IPS-18c (cell line): ENCODE measurements at regions not wholly inside any gene's neighbourhood (a gene's known extent, or its start where the extent isn't known, plus 50 kb on each side); places are given as distances from the start of the nearest gene placed in this dataset.

Source experiments
- H3K4me3 ChIP-seq: 2 replicates; pipeline ENCODE4 v1.7.0; 2013; ENCODE audit warnings: low read depth, mild to moderate bottlenecking, low read length, moderate library complexity; ENCODE audit not compliant: insufficient read depth
- H3K9me3 ChIP-seq: one replicate; pipeline ENCODE4 v1.6.1; 2013; ENCODE audit warnings: mild to moderate bottlenecking, low read length, moderate library complexity; ENCODE audit not compliant: control insufficient read depth, insufficient read depth

- H3K4me3 ChIP-seq = no peak overlapping the region
- H3K9me3 ChIP-seq = no peaks in the 10 kb centered on the region
Observed at GRCh38 chr7:13327669-13328068, 640.2 kb downstream of the ARL4A start.

DNA sequence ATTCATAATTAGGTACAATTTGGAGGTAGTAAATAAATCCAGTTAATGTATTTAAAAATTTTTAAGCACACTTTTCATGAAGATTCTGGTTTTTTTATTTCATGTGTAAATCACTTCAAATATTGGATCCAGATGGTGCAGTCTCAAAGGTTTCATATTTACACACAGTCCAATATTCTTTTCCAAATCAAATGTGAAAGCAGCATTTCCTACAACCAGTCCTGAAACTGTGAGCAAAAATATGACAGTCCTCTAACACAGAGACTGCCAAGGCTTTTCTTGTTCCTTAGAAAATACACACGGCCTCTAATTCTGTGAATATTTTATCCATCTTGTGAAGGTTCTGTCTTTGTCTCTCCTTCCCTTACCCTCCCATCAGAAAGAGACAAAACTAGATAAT is 645.9 kb downstream of the ARL4A start:
- Histone ChIP-seq H3K4me3 (no peak overlapping the region), H3K9me3 (no peaks in the 10 kb centered on the region)

DNA sequence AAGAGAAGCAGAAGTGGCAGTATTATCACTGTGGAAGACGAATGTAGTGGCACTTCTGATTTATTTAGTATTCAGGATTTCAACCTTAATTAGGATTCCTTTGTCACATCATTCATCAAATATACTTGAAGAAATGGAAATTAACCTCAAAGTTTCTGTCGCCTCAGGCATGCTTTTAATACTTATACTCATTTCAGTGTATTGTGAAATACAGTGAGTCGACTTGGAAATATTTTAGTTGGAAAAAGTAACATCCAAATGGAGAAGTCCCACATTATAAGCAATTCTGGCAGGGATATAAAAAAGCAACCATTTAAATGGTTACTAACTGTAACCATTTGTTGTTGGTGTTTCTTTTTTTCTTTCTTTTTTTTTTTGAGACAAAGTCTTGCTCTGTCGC is 648.8 kb downstream of the ARL4A start:
- Histone ChIP-seq H3K9me3 (no peaks in the 10 kb centered on the region), H3K4me3 (no peak overlapping the region)

- no peak overlapping the region for H3K4me3 ChIP-seq
- no peaks in the 10 kb centered on the region for H3K9me3 ChIP-seq
Observed at GRCh38 chr7:13352677-13353076, 636.8 kb downstream of the ETV1 start.

DNA sequence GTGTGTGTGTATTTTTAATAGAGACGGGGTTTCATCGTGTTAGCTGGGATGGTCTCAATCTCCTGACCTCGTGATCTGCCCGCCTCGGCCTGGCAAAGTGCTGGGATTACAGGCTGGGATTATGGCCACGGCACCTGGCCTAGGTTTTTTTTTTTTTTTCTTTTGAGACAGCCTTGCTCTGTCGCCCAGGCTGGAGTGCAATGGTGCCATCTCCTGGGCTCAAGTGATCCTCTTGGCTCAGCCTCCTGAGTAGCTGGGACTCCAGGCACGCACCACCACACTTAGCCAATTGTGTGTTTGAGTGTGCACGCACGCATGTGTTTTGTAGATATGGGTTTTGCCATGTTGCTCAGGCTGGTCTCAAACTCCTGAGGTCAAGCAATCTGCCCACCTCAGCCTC is 629.8 kb downstream of the ETV1 start:
- Histone ChIP-seq H3K4me3 (no peak overlapping the region), H3K9me3 (no peaks in the 10 kb centered on the region)

GRCh38 chr7:13386741-13387140 is 602.7 kb downstream of the ETV1 start:
- H3K9me3 ChIP-seq = no peaks in the 10 kb centered on the region

GRCh38 chr7:13407911-13408310 is 581.6 kb downstream of the ETV1 start:
- Histone ChIP-seq H3K9me3 (no peaks in the 10 kb centered on the region), H3K4me3 (no peak overlapping the region)

More at GRCh38 chr7:13386741-13387140, 602.7 kb downstream of the ETV1 start:
- H3K4me3 ChIP-seq = no peak overlapping the region

GRCh38 chr7:13411151-13411550 is 578.3 kb downstream of the ETV1 start:
- no peaks in the 10 kb centered on the region for H3K9me3 ChIP-seq
- H3K4me3 ChIP-seq = no peak overlapping the region

- Histone ChIP-seq H3K4me3 (no peak overlapping the region), H3K9me3 (no peaks in the 10 kb centered on the region)
Observed at GRCh38 chr7:13411636-13412035, 577.8 kb downstream of the ETV1 start.

DNA sequence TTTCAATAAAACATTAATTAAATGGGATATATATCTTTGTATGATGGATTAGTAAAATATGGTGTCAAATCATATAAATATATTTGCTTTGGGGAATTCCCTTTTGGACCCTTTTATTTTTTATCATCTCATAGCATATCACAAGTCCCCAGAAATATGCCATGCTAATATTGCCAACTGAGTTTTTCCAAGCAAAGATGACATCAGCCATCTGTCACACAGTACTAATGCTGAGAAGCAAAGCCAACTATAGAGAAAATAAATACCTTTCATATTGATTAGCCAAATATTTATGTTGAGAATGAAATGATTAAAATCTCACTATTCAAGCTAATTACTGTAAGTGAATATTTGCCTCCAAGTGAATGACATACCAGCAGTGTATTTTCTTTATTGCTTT is 575.3 kb downstream of the ETV1 start:
- H3K9me3 ChIP-seq = no peaks in the 10 kb centered on the region
- no peak overlapping the region for H3K4me3 ChIP-seq

GRCh38 chr7:13414661-13415107 is 574.8 kb downstream of the ETV1 start:
- H3K9me3 ChIP-seq = no peaks in the 10 kb centered on the region
- H3K4me3 ChIP-seq = no peak overlapping the region

- no peaks in the 10 kb centered on the region for H3K9me3 ChIP-seq
- H3K4me3 ChIP-seq = no peak overlapping the region
Observed at GRCh38 chr7:13416071-13416470, 573.4 kb downstream of the ETV1 start.

DNA sequence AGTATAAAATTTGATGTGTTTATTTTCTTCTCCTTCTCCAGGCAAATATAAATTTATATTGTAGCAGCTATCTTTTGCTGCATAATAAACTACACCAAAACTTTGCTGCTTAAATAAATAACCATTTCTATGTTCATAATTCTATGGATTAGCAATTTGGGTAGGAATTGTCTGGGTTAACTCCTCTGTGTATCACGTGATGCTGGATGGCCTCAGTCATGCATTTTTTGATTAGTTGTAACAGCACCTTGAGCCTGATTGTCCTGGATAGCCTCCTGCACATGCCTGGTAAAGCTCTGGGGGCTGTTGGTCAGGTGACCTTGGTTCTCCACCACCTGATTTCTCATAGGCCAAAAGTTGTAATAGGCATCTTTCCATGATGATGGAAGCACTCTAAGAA is 572.9 kb downstream of the ETV1 start:
- Histone ChIP-seq H3K9me3 (no peaks in the 10 kb centered on the region), H3K4me3 (no peak overlapping the region)

- Histone ChIP-seq H3K4me3 (no peak overlapping the region), H3K9me3 (no peaks in the 10 kb centered on the region)
Observed at GRCh38 chr7:13420726-13421125, 568.7 kb downstream of the ETV1 start.

- H3K4me3 ChIP-seq = no peak overlapping the region
- H3K9me3 ChIP-seq = no peaks in the 10 kb centered on the region
Observed at GRCh38 chr7:13421776-13422175, 567.7 kb downstream of the ETV1 start.

- no peaks in the 10 kb centered on the region for H3K9me3 ChIP-seq
Observed at GRCh38 chr7:13433946-13434345, 555.5 kb downstream of the ETV1 start.

DNA sequence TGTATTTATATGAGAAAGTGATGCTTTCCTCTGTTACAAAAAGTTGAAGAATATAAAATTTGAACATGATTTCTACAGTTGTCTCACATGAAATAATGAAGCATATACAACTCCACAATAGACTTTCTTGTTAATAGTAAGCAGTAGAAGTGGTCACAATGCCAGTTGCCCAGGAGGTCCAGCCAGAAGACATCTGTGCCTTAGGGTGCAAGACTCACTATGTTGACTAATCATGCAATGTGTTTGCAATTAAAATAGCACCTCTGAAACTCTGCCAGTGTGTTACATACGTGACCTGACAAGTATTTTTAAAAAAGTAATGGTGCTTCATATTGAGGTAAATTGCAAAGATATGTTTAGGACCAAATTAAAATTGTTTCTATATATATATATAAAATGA is 547.2 kb downstream of the ETV1 start:
- Histone ChIP-seq H3K4me3 (no peak overlapping the region), H3K9me3 (no peaks in the 10 kb centered on the region)

More at GRCh38 chr7:13433946-13434345, 555.5 kb downstream of the ETV1 start:
- no peak overlapping the region for H3K4me3 ChIP-seq

DNA sequence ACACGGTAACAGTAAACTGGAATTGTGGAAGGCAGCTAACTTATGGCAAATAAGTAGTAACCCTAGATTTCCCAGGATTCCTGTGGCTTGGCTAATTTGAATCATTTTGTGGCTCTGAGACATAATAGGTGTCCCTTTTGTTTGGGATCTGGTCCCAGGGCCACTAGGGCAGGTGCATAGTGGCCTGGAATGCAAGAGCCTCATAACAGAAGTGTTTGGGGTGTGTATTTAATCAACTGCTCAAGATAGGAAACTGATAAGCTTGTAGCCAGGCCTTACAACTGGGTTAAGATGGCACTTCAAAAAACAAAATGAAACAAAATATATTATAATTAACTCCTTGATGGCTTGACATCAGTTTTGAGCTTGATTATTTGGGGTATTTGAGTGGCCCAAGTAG is 541.8 kb downstream of the ETV1 start:
- Histone ChIP-seq H3K9me3 (no peaks in the 10 kb centered on the region), H3K4me3 (no peak overlapping the region)

DNA sequence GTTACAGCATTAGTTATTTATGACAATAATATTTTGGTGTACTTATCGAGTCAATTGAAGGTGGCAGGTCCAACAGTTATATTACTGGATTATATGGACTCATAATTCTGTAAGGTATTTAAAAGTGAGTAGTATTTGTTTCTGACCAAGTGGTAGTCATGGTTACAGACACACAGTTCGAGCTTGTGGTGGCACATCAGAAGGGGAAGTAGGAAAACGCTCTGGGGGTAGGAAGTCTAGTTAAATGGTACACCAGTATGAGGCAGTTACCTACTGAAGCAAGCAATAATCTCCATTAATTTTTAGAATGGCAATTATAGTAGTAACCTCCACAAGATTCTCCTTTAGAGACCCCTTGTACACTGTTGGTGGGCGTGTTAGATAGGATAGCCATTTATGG is 541.2 kb downstream of the ETV1 start:
- no peaks in the 10 kb centered on the region for H3K9me3 ChIP-seq
- no peak overlapping the region for H3K4me3 ChIP-seq

DNA sequence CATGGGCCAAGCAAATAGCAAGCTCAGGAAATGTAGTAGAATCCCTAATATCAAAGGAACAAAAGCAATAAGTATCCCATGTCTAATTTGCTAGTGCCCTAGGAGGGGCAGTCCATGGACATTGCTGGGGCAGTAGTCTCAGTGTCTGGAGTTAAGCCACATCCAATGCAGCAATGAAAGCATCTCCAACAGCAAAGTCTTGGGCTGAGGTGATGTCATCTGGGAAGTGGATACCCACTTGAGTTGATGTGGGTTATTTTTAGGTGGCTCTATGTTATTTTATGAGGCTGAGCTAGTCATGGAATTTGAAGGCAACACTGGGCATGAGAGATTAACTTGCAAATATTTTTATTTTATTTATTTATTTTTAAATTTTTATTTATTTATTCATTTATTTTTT is 540.0 kb downstream of the ETV1 start:
- Histone ChIP-seq H3K9me3 (no peaks in the 10 kb centered on the region), H3K4me3 (no peak overlapping the region)
